Thymus (tissue), 11 donors: ENCODE measurements at regions not wholly inside any gene's neighbourhood (a gene's known extent, or its start where the extent isn't known, plus 50 kb on each side); places are given as distances from the start of the nearest gene placed in this dataset.

ENCODE experiments used
- DNase-seq, 9 donors: peaks; one replicate each; pipeline ENCODE4 v3.0.0-alpha.2; 2013; ENCODE audit warnings: low spot score in 9 of 9, low read depth in 6 of 9, missing footprints in 1 of 9
- H3K27ac ChIP-seq, 2 donors: one replicate each; pipeline ENCODE4 v1.5.1; 2013; ENCODE audit warnings: control low read depth in 1 of 2, low read depth in 1 of 2, low read length in 1 of 2, mild to moderate bottlenecking in 1 of 2, moderate library complexity in 1 of 2
- H3K27me3 ChIP-seq, 2 donors: one replicate each; pipeline ENCODE4 v1.5.1; 2013; ENCODE audit warnings: low read length in 1 of 2; ENCODE audit not compliant: control insufficient read depth in 2 of 2, insufficient read depth in 1 of 2
- H3K36me3 ChIP-seq, 2 donors: one replicate each; pipeline ENCODE4 v1.5.1; 2013; ENCODE audit warnings: low read length in 1 of 2, mild to moderate bottlenecking in 1 of 2, moderate library complexity in 1 of 2; ENCODE audit not compliant: control insufficient read depth in 2 of 2, insufficient read depth in 2 of 2
- H3K4me1 ChIP-seq, 2 donors: one replicate each; pipeline ENCODE4 v1.5.1; 2013; ENCODE audit warnings: low read length in 2 of 2; ENCODE audit not compliant: control insufficient read depth in 2 of 2, insufficient read depth in 2 of 2
- H3K4me3 ChIP-seq, 2 donors: one replicate each; pipeline ENCODE4 v1.5.1; 2013; ENCODE audit warnings: low read length in 2 of 2, control low read depth in 1 of 2, mild to moderate bottlenecking in 1 of 2
- H3K9me3 ChIP-seq, 2 donors: one replicate each; pipeline ENCODE4 v1.5.1; 2013; ENCODE audit warnings: low read length in 1 of 2, mild to moderate bottlenecking in 1 of 2; ENCODE audit not compliant: control insufficient read depth in 2 of 2, insufficient read depth in 1 of 2
- WGBS: extraction: QIAGEN DNeasy Blood & Tissue Kit; methylation state at CpG from one replicate; pipeline ENCODE4 v1.1.7; 2013; 5-methylcytosine and 5-hydroxymethylcytosine counted together
- donor health status: healthy.

DNA sequence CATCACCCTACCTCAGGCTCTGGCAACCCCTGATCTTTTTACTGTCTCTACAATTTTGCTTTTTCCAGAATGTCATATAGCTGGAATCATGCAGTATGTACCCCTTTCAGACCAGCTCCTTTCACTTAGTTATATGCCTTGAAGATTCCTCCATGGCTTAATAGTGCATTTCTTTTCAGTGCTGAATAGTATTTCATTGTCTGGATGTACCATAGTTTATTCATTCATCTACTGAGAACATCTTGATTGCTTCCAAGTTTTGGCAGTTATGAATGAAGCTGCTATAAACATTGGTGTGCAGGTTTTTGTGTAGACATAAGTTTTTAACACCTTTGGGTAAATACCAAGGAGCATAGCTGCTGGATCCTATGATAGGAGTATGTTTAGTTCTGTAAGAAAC lies 50.8 kb upstream of the ANP32A start:
- Histone ChIP-seq H3K4me1 (peaks cover 5 to 6% of the 10 kb centered on the region in 2 donors), H3K27me3 (peaks cover 0 to 3% of the 10 kb centered on the region in 2 donors), H3K9me3 (no peaks in the 10 kb centered on the region), H3K36me3 (no peaks in the 10 kb centered on the region), H3K27ac (no peak overlapping the region), H3K4me3 (no peak overlapping the region)
- no peak for DNase-seq

DNA sequence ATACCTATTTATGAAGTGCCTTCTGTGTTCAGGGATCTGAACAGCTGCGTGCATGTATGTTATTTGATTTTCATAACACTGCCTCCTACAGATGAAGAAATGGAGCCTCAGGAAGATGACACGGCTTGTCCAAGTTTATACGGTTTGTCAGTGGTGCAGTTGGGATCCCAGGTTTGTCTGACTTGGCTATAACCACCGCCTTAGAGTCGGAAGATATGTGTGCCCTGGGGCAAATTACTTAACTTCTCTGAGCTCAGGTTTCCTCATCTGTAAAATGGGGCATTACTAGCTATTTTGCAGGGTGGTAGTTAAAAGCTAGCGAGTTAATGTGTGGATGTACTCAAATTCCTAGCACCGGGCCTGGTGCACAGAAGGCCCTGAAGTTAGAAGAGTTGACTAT lies 54.1 kb upstream of the ANP32A start:
- 95% methylated on average over 7 of the region's 7 CpGs for WGBS
- H3K9me3 ChIP-seq = no peaks in the 10 kb centered on the region
- DNase-seq = no peak
- H3K4me3 ChIP-seq = no peak overlapping the region
- no peaks in the 10 kb centered on the region for H3K36me3 ChIP-seq
- H3K27ac ChIP-seq = no peak overlapping the region
- peaks cover 0 to 6% of the 10 kb centered on the region in 2 donors for H3K4me1 ChIP-seq
- H3K27me3 ChIP-seq = peaks cover 0 to 3% of the 10 kb centered on the region in 2 donors

DNA sequence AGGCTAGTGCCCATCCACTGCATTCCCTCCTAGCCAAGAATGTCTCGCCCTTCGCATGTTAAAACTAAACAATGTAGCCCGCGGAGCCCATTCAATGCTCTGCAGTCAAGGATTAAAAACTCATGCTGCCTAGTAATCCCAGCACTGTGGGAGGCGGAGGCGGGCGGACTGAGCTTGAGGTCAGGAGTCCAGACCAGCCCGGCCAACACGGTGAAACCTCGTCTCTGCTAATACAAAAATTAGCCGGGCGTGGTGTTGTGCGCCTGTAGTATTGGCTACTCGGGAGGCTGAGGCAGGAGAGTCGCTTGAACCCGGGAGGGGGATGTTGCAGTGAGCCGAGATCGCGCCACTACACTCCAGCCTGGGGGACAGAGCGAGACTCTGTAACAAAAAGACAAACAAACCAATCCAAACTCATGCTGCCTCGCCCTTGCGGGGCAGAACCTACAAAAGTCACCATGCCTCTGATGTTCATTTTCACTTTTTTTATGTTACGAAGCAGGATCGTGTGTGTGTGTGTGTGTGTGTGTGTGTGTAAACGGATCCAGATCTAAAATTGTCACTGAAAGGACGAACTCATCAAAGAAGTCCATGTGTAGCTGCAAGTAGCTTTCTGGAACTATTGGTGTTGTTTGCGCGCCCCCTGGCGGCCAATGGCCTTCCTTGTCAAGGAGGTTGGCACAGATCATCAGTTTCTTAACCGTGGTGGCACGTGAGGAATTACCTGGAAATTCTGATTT lies 54.8 kb upstream of the SPESP1 start:
- peaks cover 0 to 3% of the 10 kb centered on the region in 2 donors for H3K27me3 ChIP-seq
- H3K27ac ChIP-seq = no peak overlapping the region
- peaks cover 0 to 6% of the 10 kb centered on the region in 2 donors for H3K4me1 ChIP-seq
- peak; percentile 80 to 95 (median 90) for DNase-seq
- H3K36me3 ChIP-seq = no peaks in the 10 kb centered on the region
- no peaks in the 10 kb centered on the region for H3K9me3 ChIP-seq
- peak overlapping the region; percentile 36 to 40 for H3K4me3 ChIP-seq
- 25% methylated on average over 31 of the region's 31 CpGs for WGBS

DNA sequence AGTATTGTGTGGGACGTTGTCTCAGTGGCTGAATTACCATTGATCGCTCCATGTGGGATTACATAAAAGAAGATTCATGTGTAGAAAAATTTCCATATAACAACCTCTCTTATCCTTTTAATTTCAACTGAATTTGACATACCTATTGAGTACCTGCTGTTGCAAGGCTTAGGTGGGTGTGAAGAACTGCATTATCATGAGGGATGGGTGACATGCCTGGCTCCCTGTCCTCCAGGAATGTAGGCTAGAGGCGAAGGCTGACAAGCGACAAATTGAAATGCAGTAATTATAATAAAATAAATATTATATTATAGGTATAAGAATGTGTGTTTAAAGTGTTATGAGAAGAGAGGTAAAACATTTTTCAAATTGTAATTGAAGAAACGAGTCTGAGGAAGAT lies 52.7 kb upstream of the SPESP1 start:
- Histone ChIP-seq H3K9me3 (no peaks in the 10 kb centered on the region), H3K4me1 (peaks cover 0 to 6% of the 10 kb centered on the region in 2 donors), H3K36me3 (no peaks in the 10 kb centered on the region), H3K27me3 (peaks cover 0 to 3% of the 10 kb centered on the region in 2 donors), H3K4me3 (no peak overlapping the region), H3K27ac (no peak overlapping the region)
- no peak for DNase-seq
- 96% methylated on average over 5 of the region's 5 CpGs for WGBS

DNA sequence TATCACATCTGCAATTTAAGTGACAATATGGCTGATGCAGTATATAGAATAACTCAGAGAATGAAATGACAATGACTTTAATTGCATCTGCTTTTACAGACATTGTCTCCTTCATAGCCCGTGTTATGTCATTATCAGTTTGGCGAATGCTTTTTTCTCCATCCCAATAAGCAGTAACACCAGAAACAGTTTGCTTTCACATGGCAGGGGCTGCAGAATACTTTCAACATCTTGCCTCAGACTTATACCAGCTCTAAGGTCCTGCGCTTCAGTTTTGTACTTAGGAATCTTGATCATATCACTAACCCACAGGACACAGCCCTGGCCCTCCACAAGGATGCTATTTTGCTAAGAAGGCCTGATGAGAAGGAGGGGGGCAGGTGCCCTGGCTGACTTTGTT lies 49.9 kb upstream of the SPESP1 start:
- no peaks in the 10 kb centered on the region for H3K36me3 ChIP-seq
- peaks cover 0 to 4% of the 10 kb centered on the region in 2 donors for H3K4me1 ChIP-seq
- no peak overlapping the region for H3K4me3 ChIP-seq
- WGBS = 98% methylated on average over 3 of the region's 3 CpGs
- peaks cover 0 to 2% of the 10 kb centered on the region in 2 donors for H3K27me3 ChIP-seq
- no peaks in the 10 kb centered on the region for H3K9me3 ChIP-seq
- H3K27ac ChIP-seq = no peak overlapping the region
- DNase-seq = no peak
